Activated naive CD4-positive, alpha-beta T cell treated with Interleukin-2 at 50 U/mL for 16 hours (primary cell): ENCODE measurements at regions not wholly inside any gene's neighbourhood (a gene's known extent, or its start where the extent isn't known, plus 50 kb on each side); places are given as distances from the start of the nearest gene placed in this dataset.
"Not testable (repeated sequence)": the region's sequence is repeated elsewhere in the genome, so short reads cannot be mapped to it uniquely, and the experiment has no call there.

ENCODE experiments used
- DNase-seq: peaks from one replicate; pipeline ENCODE4 v3.0.0-alpha.2; 2020

DNA sequence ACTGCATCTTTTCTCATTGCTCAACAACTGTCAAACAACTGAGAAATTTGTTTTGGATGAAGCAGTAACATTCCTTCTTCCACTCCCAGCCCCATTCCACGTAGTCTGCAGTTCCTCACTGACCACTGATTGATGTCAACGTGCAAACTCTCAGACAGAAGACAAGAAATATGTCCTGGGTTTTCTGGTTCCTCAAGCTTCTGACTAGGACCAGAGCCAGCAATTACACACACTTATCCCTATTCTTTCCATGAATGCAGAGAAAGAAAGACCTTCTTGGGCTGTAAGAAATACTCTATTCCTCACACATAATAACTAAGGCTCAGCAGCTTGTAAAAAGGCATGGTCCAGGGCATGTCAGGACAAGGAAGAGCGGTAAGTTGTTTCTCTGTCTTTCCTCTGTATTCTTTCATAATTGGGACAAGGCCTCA is 790.1 kb upstream of the SLC35B3 start:
- DNase-seq, result no peak

DNA sequence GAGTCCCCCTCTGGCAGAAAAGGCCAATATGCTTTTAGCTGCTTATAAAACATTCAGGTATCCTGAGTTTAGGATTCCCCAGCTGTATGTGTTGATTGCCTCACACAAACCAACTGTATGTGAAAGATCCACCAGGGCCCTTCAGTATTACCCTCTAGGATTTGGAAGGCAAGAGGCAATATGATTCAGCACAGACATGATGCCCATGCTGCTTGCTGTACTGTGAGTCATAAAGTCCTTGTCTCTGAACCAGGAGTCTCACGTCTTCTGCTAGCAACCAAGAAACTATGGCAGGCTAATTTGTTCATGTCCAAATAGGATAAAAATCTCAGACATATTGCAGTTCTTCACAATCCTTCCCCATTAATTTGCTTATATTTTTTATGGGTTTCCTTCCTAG is 789.2 kb upstream of the SLC35B3 start:
- no peak for DNase-seq

GRCh38 chr6:9213717-9214116 is 778.4 kb upstream of the SLC35B3 start:
- DNase-seq, result not testable (repeated sequence)

DNA sequence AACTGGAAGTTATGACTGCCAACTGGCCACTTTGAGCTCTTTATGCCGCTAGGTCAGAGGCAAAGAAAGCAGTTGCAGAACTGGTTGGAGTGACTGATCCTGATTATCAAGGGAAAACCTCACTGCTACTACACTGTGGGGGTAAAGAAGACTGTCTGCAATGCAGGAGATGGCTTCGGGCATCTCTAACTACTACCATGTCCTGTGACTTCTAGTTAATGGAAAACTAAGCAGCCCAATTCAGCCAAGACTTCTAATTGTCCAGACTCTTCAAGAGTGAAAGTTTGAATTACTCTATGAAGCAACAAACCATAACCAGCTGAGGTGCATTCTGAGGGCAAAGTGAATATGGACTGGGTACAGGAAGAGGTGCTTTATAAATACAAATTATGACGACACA is 773.6 kb upstream of the SLC35B3 start:
- no peak for DNase-seq

DNA sequence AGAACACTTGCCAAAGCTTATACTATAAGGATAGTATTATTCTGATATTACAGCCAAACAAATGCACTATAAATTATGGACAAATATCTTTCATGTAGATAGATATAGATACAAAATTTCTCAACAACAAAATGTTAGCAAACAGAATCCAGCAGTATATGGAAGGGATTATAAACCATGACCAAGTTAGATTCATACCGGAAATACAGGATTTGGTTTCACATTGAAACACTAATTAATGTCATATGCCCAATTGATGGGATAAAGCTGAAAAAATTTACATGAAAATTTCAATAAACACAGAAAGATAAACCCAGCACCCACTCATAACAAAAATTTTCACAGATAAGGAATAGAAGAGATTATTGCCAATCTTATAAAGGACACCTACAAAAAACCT is 770.3 kb upstream of the SLC35B3 start:
- DNase-seq, result no peak

- DNase-seq, result no peak
Measured at GRCh38 chr6:9204171-9204570, 768.8 kb upstream of the SLC35B3 start.

DNA sequence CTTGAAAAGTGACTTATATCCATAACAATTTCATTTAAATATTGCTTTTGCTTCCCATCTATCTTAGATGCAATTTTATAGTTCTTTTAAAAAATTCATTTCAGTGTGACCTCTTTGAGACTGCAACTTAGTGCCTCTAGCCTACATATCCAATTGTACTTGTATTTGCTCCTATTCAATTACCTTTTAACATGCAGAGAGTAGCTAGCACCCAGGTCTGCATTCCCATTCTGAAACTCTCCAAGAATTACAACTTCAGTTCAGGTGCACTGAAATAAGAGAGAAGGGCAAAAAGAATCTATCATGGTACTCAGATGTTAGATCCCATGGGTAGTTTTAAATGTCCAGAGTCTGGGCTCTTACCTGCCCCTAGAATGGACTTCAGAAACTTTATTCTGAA is 765.4 kb upstream of the SLC35B3 start:
- DNase-seq, result no peak

GRCh38 chr6:9197726-9198125 is 762.4 kb upstream of the SLC35B3 start:
- no peak for DNase-seq

DNA sequence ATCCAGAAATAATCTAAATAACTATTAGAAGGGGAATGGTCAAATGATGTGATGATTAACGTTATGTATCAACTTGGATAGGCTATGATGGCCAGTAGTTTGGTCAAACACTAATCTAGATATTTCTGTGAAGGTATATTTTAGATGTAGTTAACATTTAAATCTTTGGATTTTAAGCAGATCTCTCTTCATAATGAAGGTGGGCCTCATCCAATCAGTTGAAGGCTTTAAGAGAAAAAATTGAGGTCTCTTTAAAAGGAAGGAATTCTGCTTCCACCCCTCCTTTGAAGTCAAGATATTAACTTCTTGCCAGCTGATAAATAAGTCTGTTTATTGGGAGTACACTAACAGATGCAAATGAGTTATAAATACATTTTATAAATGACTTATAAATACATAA is 760.0 kb upstream of the SLC35B3 start:
- no peak for DNase-seq

GRCh38 chr6:9192405-9192909 is 757.1 kb upstream of the SLC35B3 start:
- no peak for DNase-seq

- DNase-seq, result no peak
Measured at GRCh38 chr6:9186148-9186547, 750.8 kb upstream of the SLC35B3 start.

- DNase-seq, result no peak
Measured at GRCh38 chr6:9178071-9178470, 742.7 kb upstream of the SLC35B3 start.

GRCh38 chr6:9173229-9173628 is 737.9 kb upstream of the SLC35B3 start:
- no peak for DNase-seq

DNA sequence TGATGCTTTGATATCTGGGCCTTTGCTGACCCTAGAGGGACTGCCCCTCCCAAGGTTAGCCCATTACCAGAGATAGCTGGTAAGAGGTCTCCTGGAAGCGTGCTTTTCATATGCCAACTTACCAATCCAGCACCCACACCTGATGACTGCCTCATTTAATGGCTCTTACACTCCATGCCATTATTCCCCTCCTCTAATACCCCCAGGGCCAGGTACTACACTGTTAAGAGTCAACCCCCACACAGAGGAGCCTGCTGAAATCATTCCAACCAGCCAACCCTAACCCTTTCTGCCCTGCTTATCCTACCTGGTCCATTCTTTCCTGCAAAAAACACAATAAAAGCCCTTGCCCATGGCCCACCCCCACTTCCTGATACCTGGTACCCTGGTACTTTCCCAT is 736.8 kb upstream of the SLC35B3 start:
- DNase-seq, result no peak

DNA sequence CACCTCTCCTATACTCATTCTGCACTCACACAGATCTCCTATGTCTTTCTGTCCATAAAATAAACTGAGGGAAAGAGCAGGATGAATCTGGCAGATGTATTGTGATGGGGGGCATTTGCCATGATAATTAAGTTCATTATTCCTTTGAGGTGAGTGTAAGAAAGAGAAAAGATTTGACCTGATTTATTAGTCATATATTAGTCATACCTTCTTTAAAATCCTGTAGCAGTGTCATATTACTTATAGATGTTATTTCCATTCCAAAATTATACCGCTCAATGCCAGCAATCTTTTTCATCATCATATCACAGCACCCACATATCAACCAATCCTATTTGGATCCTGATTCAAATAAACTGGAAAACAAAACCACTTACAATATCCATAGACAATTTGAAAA is 733.3 kb upstream of the SLC35B3 start:
- no peak for DNase-seq

DNA sequence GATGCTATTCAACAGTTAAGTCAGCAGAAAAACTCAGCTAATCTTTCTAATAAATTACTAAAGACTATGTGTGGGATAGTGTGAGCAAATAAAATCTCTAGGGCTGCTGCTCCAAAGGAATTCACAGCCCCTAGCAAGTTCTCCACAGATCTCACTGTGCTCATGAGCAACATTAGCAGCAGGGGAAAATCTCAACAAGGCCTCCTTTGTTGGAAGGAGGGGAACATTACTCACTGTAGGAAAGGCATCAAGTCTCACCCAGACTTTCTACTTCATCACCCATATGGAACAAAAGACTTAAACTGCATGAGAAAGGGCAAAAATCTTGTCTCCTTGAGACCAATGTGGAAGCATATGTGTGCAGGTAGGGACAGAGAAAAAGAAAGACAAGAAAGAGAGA is 726.4 kb upstream of the SLC35B3 start:
- DNase-seq, result no peak

- no peak for DNase-seq
Measured at GRCh38 chr6:9159051-9159450, 723.7 kb upstream of the SLC35B3 start.

GRCh38 chr6:9155836-9156235 is 720.5 kb upstream of the SLC35B3 start:
- no peak for DNase-seq

- no peak for DNase-seq
Measured at GRCh38 chr6:9143140-9143539, 707.8 kb upstream of the SLC35B3 start.

DNA sequence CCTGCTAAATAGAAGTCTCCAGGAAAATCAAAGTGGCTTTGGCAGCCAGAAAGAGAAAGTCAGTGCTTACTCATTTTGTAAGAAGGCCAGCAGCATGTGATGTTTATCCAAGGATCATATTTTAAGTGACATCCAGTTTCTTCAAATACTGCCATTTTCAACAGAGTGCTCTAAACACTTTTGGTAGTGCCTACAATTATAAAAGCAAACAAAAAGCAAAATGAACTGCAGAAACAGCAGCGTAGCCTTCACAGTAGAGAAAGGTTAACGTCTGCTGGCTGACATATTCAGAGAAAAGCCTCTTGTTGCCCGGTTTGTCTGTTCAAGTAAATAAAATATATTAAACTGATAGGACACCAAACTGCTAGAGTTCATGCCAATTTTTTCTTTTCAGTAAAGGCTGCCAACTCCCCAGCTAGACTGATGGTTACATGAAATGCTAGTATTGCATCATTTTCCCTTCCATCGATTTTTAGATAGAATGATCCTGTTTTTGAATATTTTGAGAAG is 705.7 kb upstream of the SLC35B3 start:
- no peak for DNase-seq

GRCh38 chr6:9140172-9140571 is 704.8 kb upstream of the SLC35B3 start:
- no peak for DNase-seq

DNA sequence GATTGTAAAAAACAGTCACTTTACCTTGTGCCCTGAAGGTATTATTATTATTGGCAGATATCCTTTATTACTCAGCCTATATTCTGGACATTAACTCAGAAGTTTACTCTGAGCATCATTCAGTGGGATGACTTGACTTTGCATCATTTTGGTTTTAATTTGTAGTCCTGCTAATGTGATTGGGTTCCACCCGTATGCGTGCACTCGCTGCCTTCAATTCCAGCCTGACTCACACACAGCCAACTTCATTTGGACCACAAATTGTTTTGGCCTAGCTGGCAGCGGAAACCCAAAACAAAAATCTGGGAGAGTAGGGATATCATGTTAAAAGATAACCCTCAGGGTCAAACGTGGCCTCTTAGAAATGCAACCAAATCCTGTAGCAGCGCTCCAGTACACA is 704.4 kb upstream of the SLC35B3 start:
- DNase-seq, result no peak

GRCh38 chr6:9138936-9139335 is 703.6 kb upstream of the SLC35B3 start:
- DNase-seq, result no peak

GRCh38 chr6:9136141-9136822 is 700.9 kb upstream of the SLC35B3 start:
- DNase-seq, result no peak

GRCh38 chr6:9131616-9132015 is 696.3 kb upstream of the SLC35B3 start:
- no peak for DNase-seq
